Astrocyte of the cerebellum (primary cell): ENCODE measurements at regions not wholly inside any gene's neighbourhood (a gene's known extent, or its start where the extent isn't known, plus 50 kb on each side); places are given as distances from the start of the nearest gene placed in this dataset.

Source experiments
- DNase-seq: peaks from one replicate; pipeline ENCODE4 v3.0.0-alpha.2; 2011; ENCODE audit warnings: low read depth
- H3K4me3 ChIP-seq: 2 replicates; pipeline ENCODE4 v1.5.1; 2011; ENCODE audit warnings: mild to moderate bottlenecking, low read depth, low read length, moderate library complexity
- CTCF ChIP-seq: IDR thresholded peaks from 2 replicates; pipeline ENCODE4 v1.5.1; 2012; ENCODE audit warnings: low read length, low read depth, moderate library complexity, mild to moderate bottlenecking; ENCODE audit errors: missing control alignments
- in situ Hi-C: cut with HindIII; loops from 2 replicates; pipeline ENCODE4 v1.10.0; 2017; ENCODE audit warnings: low sequenced_read_pairs

GRCh38 chr7:54097886-54098285 lies 444.3 kb upstream of the VSTM2A start:
- DNase-seq = no peak
- no peak for TF ChIP-seq CTCF
- in situ Hi-C loops = no loop called here
- no peak overlapping the region for H3K4me3 ChIP-seq

- in situ Hi-C loops = no loop called here
- no peak for DNase-seq
- no peak for TF ChIP-seq CTCF
- H3K4me3 ChIP-seq = no peak overlapping the region
Observed at GRCh38 chr7:54109501-54109900, 432.7 kb upstream of the VSTM2A start.

GRCh38 chr7:54111814-54112511 lies 430.2 kb upstream of the VSTM2A start:
- no peak for TF ChIP-seq CTCF

DNA sequence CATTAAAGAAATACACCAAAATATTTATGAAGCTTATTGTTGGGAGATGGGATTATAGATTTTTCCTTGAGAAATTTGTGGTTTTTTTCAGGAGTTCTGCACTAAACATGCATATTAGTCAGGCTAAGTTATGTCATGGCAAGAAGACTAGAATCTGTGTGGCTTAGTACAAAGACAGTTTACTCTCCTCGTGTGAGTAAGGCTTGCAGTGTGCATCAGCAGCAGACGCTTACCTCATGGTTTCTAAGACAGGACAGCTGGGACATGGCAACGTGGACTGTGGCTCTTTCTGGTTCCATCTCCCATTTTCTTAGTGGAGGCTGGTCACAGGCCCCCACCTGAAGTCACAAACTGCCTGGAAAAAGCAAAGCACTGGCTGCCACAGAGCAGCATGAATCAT lies 429.6 kb upstream of the VSTM2A start:
- H3K4me3 ChIP-seq = no peak overlapping the region
- no peak for TF ChIP-seq CTCF
- in situ Hi-C loops = no loop called here
- no peak for DNase-seq

More at GRCh38 chr7:54111814-54112511, 430.2 kb upstream of the VSTM2A start:
- in situ Hi-C loops = no loop called here
- DNase-seq = no peak
- H3K4me3 ChIP-seq = no peak overlapping the region

GRCh38 chr7:54115028-54115763 lies 427.0 kb upstream of the VSTM2A start:
- TF ChIP-seq CTCF = no peak
- no peak for DNase-seq
- in situ Hi-C loops = no loop called here
- no peak overlapping the region for H3K4me3 ChIP-seq

DNA sequence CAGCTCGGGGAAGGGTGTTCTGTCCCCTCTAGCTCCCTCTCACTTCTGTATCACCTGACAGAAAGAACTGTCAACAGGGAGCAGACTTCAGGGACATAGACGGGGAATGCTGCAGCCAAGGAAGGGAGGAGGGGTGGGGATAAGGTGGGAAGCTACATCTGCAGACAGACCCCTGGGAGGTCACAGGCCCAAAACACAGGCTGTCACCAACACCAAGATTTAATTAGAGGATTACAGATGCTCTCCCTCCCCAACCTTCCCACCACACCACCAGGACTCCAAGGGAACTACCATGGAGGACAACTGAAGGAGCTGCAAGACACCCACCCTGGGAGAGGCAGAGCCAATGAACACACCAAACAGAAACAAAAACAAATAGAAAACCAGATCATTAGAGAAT lies 425.2 kb upstream of the VSTM2A start:
- TF ChIP-seq CTCF = no peak
- no peak for DNase-seq
- in situ Hi-C loops = no loop called here
- no peak overlapping the region for H3K4me3 ChIP-seq
